ENCODE measurements at regions not wholly inside any gene's neighbourhood (a gene's known extent, or its start where the extent isn't known, plus 50 kb on each side); places are given as distances from the start of the nearest gene placed in this dataset.
"Not testable (repeated sequence)": the region's sequence is repeated elsewhere in the genome, so short reads cannot be mapped to it uniquely, and the experiment has no call there.

DNA sequence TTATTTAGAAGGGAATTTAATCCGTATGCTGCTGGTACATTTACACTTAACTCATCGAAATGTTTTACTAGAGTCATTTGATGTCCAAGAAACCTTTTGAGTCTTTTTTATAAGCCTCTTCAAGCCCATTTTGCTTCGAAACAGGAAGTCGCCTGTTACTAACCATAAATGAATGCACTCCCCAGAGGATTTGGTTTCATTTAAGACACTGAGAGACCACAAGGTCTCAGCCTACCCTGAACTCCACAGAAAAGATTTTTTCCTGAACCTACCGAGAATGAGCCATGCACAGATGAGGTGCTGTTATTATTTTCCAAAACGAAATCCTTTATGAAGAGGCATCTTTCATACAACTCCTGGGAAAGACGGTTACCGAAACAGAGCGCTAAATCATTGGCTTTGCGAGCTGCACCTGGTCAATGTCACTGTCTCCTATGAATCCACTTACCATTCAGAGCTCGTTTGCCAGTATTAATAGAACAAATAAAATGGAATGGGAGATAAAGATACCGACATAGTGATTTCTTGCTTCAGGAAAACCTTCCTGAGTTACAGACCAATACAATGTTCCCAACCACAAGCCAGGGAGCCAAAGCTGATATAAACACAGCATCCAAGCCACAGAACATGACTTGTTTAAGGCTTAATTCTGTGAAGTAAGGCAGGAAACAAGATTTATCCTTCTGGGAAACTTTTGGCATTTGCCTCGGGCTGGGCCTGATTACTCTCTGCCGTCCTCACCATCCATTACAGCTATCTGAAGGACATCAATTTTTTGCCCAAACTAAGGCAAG lies 382.1 kb downstream of the OSR1 start:
- no peak for DNase-seq

DNA sequence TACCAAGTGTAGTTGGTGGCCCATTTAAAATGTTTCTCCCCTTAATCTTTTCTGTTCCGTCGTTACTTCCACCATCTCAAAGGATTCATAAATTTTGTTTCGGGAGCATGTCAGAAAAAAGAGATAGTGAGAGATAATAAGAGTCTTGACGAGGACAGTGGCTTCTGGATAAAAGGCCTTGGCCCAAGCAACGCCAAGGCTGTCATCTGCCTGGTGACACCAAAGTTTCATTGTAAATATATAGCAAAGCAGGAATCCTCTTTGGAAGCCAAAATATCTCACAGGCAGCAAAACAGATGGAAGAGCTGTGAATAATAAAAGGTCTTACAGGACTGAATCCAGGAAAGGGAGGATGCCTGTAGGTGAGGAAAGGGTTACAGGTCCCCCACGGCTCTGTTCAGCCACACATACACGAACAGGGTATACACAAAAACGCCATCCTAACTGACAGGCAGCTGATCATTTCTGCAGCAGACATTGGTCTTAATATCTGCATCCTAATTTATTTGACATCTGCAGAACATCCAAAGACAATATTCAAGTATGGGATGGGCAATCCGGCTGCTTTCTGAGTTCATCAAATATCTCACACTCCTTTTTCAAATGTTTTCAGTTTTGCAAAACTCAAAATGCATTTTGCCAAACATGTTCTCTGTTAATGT lies 382.8 kb downstream of the OSR1 start:
- no peak for DNase-seq

DNA sequence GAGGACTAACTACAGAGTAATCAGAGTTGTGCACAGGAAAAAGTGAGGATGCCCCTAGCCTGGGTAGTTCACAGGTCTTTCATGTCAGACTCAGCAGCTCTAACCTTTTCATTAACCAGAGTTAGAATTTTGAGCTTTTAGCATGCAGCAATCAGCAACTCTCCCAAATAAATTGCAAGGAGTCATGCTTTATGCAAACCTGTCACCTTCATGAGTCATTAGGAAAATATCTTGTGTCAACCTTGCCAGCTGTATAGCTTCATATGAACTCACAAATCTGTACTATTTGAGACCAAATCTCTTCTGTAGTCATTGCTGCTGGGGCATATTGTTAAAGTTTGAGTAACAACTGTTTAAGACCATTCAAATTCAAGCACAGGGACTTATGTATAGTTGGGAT lies 382.3 kb upstream of the NT5C1B start:
- DNase-seq: no peak

DNA sequence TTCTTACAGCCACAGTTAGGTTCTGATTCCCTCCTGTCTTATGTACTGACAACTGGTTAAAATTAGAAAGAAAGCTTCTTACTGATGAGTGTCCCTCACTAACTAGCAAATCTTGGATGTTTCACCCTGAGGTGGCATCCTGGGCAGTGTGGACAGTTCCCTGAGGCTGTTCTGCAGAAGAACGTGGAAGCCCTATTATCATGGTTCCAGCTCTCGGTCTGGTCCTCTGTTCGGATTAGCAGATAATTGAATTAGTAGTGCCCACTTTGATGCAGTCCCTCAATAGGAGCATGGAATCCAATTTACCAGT lies 381.7 kb upstream of the NT5C1B start:
- DNase-seq: no peak

DNA sequence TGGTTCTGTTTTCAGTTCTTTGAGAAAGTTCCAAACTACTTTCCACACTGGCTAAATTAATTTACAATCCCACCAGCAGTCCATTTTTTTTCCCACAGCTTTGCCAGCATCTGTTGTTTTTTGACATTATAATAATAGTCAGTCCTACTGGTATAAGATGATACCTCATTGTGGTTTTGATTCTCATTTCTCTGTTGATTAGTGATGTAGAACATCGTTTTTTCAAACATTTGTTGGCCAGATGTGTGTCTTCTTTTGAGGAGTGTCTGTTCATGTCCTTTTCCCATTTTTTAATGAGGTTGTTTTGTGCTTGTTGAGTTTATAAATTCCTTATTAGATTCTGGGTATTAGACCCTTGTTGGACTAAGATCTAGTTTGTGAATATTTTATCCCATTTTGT lies 376.8 kb upstream of the NT5C1B start:
- no peak for DNase-seq

GRCh38 chr2:18963739-18964256 lies 374.4 kb upstream of the NT5C1B start:
- not testable (repeated sequence) for DNase-seq

DNA sequence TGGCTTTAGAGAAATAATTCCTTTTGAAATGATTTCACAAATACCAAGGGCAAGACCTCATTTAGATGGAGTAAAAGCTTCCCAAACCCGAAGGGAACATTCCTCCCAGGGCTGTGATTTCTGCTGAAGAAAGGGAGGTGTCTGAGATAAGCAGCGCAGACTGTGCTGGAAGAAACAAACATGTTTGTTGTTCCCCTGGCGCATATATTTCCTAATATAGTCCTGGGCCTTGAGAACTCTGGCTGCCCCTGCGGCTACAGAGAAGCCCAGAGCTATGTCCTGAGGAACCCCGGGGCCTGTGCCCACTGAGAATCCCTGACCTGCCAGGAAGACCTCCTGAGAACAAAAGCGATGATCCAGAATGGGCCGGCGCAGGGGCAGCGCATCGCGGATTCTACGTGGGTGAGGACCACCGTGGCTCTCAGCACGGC lies 372.6 kb upstream of the NT5C1B start:
- no peak for DNase-seq

DNA sequence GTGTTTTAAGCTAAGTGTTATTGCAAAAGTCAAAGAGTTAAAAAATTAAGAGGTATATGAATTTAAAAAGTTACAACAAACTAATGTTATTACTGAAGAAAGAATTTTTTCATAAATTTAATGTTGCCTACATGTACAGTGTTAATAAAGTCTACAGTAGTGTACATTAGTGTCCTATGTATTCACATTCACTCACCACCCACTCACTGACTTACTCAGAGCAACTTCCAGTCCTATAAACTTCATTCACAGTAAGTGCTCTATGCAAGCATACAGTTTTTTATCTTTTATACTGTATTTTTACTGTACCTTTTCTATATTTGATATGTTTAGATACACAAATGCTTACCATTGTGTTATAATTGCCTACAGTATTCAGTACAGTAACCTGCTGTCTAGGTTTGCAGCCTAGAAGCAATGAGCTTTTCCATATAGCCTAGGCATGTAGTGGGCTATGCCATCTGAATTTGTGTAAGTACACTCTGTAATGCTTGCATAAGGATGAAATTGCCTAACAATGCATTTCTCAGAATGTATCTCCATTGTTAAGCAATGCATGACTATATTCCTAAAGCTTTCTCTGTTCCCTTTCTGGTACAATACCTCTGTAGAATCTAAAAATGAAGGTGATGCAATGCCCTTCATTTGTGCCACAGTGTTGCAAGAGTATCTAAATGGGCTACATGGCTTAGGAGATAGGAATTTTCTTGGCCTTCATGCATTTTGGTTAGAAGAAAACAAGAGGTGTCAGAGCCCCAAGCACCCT lies 370.8 kb upstream of the NT5C1B start:
- DNase-seq: peak; percentile 9 to 27

- no peak for DNase-seq
Measured at GRCh38 chr2:18959200-18959599, 369.8 kb upstream of the NT5C1B start.

GRCh38 chr2:18957909-18958308 lies 368.5 kb upstream of the NT5C1B start:
- DNase-seq: no peak

- DNase-seq: no peak
Measured at GRCh38 chr2:18950361-18950851, 361.0 kb upstream of the NT5C1B start.

DNA sequence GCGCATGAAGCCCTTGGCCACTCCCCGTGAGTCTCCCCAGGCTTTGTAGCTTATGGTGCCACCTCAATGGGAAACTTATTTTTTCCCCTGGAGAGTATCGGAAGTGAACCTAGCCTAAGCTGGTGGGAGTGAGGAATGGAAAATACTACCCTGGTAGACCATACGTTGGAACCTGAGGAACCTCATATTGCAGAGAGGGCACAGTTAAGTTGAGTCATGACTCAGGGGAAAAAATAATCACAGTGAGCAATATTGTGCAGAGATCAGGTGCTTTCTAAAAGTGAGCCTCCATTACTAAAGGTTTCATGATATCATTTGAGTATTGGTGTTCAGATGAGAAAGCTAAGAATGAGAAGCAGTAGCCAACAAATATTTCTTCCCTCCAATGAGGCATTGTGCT lies 360.5 kb upstream of the NT5C1B start:
- DNase-seq: no peak

GRCh38 chr2:18940184-18940583 lies 350.8 kb upstream of the NT5C1B start:
- no peak for DNase-seq

- DNase-seq: not testable (repeated sequence)
Measured at GRCh38 chr2:18939740-18940139, 350.4 kb upstream of the NT5C1B start.

- DNase-seq: no peak
Measured at GRCh38 chr2:18934886-18935285, 345.5 kb upstream of the NT5C1B start.

GRCh38 chr2:18932853-18933252 lies 343.5 kb upstream of the NT5C1B start:
- no peak for DNase-seq

DNA sequence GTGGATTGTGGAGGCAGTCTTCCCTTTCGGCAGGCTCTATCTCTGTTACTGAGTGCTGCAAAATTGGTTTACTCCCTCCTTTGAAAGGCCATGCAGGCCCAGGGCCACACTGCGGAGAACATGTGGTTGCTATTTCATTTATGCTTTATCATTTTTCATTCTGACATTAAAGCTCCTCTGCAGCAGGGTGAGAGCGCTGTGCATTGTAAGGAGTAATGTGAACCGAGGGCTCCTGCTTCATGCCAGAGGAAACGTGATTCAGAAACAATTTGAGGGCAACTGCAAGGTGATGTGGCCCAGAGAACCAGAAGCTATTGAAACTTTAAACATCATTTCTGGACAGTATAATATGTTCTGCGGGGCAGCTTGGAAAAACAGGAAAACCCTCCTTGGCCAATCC lies 341.6 kb upstream of the NT5C1B start:
- DNase-seq: no peak

- no peak for DNase-seq
Measured at GRCh38 chr2:18927525-18928232, 338.3 kb upstream of the NT5C1B start.

DNA sequence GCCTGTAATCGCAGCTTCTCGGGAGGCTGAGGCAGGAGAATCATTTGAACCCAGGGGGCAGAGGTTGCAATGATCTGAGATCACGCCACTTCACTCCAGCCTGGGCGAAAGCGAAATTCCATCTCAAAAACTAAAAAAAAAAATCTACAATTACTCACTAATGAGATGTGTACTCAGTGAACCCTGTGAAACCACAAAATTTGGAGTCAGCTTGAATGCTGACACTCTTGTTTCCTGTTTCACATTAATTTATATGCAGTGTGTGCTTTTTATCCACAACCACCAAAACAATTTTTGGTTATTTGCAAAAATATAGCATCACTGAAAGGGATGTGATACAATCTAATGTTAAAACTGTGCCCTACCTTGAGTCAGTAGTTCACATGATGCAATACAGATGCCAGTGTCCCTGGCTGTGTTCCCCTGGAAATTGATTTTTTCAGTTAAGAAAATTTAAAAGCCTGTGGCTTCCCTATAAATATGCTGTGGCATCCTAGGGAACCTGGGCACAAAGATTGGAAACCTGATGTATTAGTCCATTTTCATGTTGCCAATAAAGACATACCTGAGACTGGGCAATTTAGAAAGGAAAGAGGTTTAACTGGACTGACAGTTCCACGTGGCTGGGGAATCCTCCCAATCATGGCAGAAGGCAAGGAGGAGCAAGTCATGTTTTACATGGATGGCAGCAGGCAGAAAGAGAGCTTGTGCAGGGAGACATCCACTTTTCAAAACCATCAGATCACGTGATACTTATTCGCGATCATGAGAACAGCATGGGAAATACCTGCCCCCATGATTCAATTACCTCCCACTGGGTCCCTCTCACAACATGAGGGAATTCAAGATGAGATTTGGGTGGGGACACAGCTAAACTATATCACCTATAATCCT lies 337.5 kb upstream of the NT5C1B start:
- no peak for DNase-seq

- DNase-seq: no peak
Measured at GRCh38 chr2:18925296-18925695, 335.9 kb upstream of the NT5C1B start.

DNA sequence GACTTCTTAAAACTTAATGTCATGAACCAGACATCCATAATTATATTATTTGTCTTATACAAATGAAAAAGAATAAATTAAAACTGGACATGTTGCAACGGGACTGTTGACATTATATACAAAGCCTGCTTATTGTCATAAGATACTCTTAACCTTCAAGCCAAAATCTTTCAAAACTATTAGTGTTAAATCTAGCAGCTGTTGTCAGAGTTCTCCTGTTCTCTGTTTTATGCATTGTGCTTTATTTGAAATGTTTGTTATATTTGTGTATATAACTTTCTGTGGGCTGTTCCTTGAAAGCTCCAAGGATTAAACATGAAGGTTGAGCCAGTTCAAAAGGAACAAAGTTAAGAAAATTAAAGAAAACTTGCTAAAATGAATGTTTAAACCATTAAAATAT lies 335.5 kb upstream of the NT5C1B start:
- no peak for DNase-seq

DNA sequence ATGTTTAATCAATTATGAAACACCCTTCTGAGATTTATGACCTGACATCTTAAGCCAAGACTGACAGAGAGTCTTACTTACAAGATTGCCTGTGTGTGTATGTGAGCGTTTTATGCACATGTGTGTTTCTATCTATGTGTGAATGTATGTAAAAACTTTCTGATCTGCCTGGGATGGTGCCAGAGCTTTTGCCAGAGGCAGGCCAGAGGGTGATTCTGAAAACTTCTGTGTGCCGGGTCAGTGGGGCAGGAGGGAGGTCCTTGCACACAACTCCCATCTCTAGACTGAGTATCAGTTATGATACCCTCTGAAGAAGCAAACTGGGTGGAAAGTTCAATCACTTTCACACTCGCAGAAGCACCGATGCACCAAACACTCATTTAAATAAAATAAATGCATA lies 335.0 kb upstream of the NT5C1B start:
- DNase-seq: no peak

All from inflammatory macrophage treated with lipopolysaccharide for 1 hour (primary cell).